Uterus (tissue), 2 donors: ENCODE measurements at regions not wholly inside any gene's neighbourhood (a gene's known extent, or its start where the extent isn't known, plus 50 kb on each side); places are given as distances from the start of the nearest gene placed in this dataset.

Experiments
- CTCF ChIP-seq, 4 experiments: fragments of 200-600 bp in 2 of 4; fragments of 450-650 bp in 2 of 4; sonication (generic) in 2 of 4; IDR thresholded peaks; one replicate each; pipeline ENCODE4 v1.5.1; 2016 to 2019; ENCODE audit warnings: antibody characterized with exemption in 4 of 4, mild to moderate bottlenecking in 2 of 4, moderate library complexity in 1 of 4
- POLR2A ChIP-seq, 2 donors: fragments of 450-650 bp; IDR thresholded peaks; one replicate each; pipeline ENCODE4 v1.6.1; 2016; ENCODE audit warnings: antibody characterized with exemption in 2 of 2, mild to moderate bottlenecking in 1 of 2, moderate library complexity in 1 of 2

GRCh38 chr2:123061534-123061933 is 963.6 kb upstream of the CNTNAP5 start:
- no peak for TF ChIP-seq CTCF (IDR thresholded peaks at IDR 0.05)
- TF ChIP-seq POLR2A (IDR thresholded peaks at IDR 0.05) = no peak
